Prostate gland (tissue), 1 donor: ENCODE measurements at regions not wholly inside any gene's neighbourhood (a gene's known extent, or its start where the extent isn't known, plus 50 kb on each side); places are given as distances from the start of the nearest gene placed in this dataset.

Experiments
- POLR2A ChIP-seq: fragments of 450-650 bp; IDR thresholded peaks from one replicate; pipeline ENCODE4 v1.6.1; 2016; ENCODE audit warnings: antibody characterized with exemption, mild to moderate bottlenecking
- POLR2AphosphoS5 ChIP-seq: sonication (generic); formaldehyde crosslinking; IDR thresholded peaks from one replicate; pipeline ENCODE4 v1.6.1; 2017; ENCODE audit warnings: antibody characterized with exemption

GRCh38 chr9:12230708-12231107 lies 462.5 kb upstream of the TYRP1 start:
- TF ChIP-seq POLR2AphosphoS5 (no peak), POLR2A (no peak)
